ENCODE measurements at regions not wholly inside any gene's neighbourhood (a gene's known extent, or its start where the extent isn't known, plus 50 kb on each side); places are given as distances from the start of the nearest gene placed in this dataset.

- no peak for TF ChIP-seq ATF3 (IDR thresholded peaks at IDR 0.05)
- no peak for TF ChIP-seq EZH2 (IDR thresholded peaks at IDR 0.05)
- TF ChIP-seq POLR2AphosphoS5 (IDR thresholded peaks at IDR 0.05; ENCODE audit: low read depth, low read length): no peak
- TF ChIP-seq, protein P1, sequence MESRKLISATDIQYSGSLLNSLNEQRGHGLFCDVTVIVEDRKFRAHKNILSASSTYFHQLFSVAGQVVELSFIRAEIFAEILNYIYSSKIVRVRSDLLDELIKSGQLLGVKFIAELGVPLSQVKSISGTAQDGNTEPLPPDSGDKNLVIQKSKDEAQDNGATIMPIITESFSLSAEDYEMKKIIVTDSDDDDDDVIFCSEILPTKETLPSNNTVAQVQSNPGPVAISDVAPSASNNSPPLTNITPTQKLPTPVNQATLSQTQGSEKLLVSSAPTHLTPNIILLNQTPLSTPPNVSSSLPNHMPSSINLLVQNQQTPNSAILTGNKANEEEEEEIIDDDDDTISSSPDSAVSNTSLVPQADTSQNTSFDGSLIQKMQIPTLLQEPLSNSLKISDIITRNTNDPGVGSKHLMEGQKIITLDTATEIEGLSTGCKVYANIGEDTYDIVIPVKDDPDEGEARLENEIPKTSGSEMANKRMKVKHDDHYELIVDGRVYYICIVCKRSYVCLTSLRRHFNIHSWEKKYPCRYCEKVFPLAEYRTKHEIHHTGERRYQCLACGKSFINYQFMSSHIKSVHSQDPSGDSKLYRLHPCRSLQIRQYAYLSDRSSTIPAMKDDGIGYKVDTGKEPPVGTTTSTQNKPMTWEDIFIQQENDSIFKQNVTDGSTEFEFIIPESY (IDR thresholded peaks at IDR 0.05; ENCODE audit: extremely low read depth, insufficient replicate concordance, low read length): no peak
- TF ChIP-seq FOSL1 (IDR thresholded peaks at IDR 0.05; ENCODE audit: low read depth): no peak
- TF ChIP-seq CBX3 (IDR thresholded peaks at IDR 0.05; ENCODE audit: low read depth): no peak
- TF ChIP-seq TCF7L2 (IDR thresholded peaks at IDR 0.05; ENCODE audit: borderline replicate concordance, extremely low read depth, insufficient read depth, insufficient read length): no peak
- no peak for TF ChIP-seq EGR1 (IDR thresholded peaks at IDR 0.05; ENCODE audit: low read depth)
- TF ChIP-seq EZH2phosphoT487 (IDR thresholded peaks at IDR 0.05; ENCODE audit: borderline replicate concordance): no peak
- no peak for TF ChIP-seq ELF1 (IDR thresholded peaks at IDR 0.05; ENCODE audit: borderline replicate concordance, low read depth)
- no peak for TF ChIP-seq ZFX (IDR thresholded peaks at IDR 0.05)
- TF ChIP-seq RAD21 (IDR thresholded peaks at IDR 0.05; ENCODE audit: low read depth): no peak
- no peak for TF ChIP-seq YY1 (IDR thresholded peaks at IDR 0.05; ENCODE audit: extremely low read depth, insufficient replicate concordance, low read depth, low read length)
- Histone ChIP-seq H3K4me2 (ENCODE audit: low read length) (no peak overlapping the region), H3K27ac (ENCODE audit: low read depth, low read length) (no peak overlapping the region), H3K4me3 (replicated peaks in 1 of 2; ENCODE audit: low read depth in 1 of 2, low read length in 2 of 2) (no peak overlapping the region), H4K20me1 (ENCODE audit: insufficient read depth) (no peaks in the 10 kb centered on the region), H3K9me3 (ENCODE audit: control insufficient read depth in 1 of 2, insufficient read depth in 1 of 2, low read depth in 1 of 2, low read length in 2 of 2) (no peaks in the 10 kb centered on the region), H3K9me2 (ENCODE audit: insufficient read depth) (no peaks in the 10 kb centered on the region), H3K4me1 (ENCODE audit: control insufficient read depth in 1 of 2, insufficient read depth in 2 of 2, low read length in 2 of 2) (peaks cover 0 to 14% of the 10 kb centered on the region in 2 experiments; a peak in 3 of 4 replicates), H3K79me2 (ENCODE audit: insufficient read depth, low read length) (no peaks in the 10 kb centered on the region), H3K36me3 (ENCODE audit: control insufficient read depth in 1 of 2, insufficient read depth in 2 of 2, low read length in 2 of 2) (no peaks in the 10 kb centered on the region), H3K27me3 (ENCODE audit: insufficient read depth, low read length) (0 out of 2 replicates have a peak, but pooled peaks cover 4% of the 10 kb centered on the region), H3K9ac (ENCODE audit: low read length) (no peak overlapping the region), H2AFZ (ENCODE audit: low read depth, low read length, poor library complexity, severe bottlenecking) (no peak overlapping the region)
- DNase-seq (ENCODE audit: low read depth, low spot score): no peak
- ChIA-PET RAD21 (ENCODE audit: low non-redundant PET in 1 of 2, low total read pairs in 2 of 2, uncharacterized antibody in 2 of 2, unreplicated experiment in 2 of 2) (no interaction called here), CTCF (interaction anchor here (1.3 to 1.6 kb wide), 3 partner anchors 280 to 459 kb away, joined by 4 to 7 read pairs (median 4); no protein-coding TSS in a partner anchor), POLR2A (no interaction called here)
- intact Hi-C loops (cut with micrococcal nuclease): loop anchor here (1.0 to 2.0 kb wide), 2 partner anchors 281 to 460 kb away; no protein-coding TSS in a partner anchor
- no peak for ATAC-seq
- no TSS peak for BruUV-seq (replicated peaks)
These were observed 301.3 kb upstream of the NFE2L3 start for GRCh38 chr7:25850735-25851134.

Measured in HCT116 (cell line).